Ovary (tissue), 7 donors: ENCODE measurements at regions not wholly inside any gene's neighbourhood (a gene's known extent, or its start where the extent isn't known, plus 50 kb on each side); places are given as distances from the start of the nearest gene placed in this dataset.

Experiments
- DNase-seq, 5 donors: peaks; one replicate each; pipeline ENCODE4 v3.0.0-alpha.2; 2019 to 2020
- H3K27ac ChIP-seq, 2 donors: fragments of 200-600 bp; one replicate each; pipeline versions ENCODE4 v1.5.1 to v1.8.0; 2019 to 2022
- H3K27me3 ChIP-seq: fragments of 200-600 bp; one replicate; pipeline ENCODE4 v1.8.0; 2022
- H3K36me3 ChIP-seq: fragments of 200-600 bp; sonication (generic); one replicate; pipeline ENCODE4 v1.5.1; 2019
- H3K4me1 ChIP-seq: one replicate; pipeline ENCODE4 v1.8.1; 2013; ENCODE audit warnings: mild to moderate bottlenecking, moderate library complexity; ENCODE audit not compliant: insufficient read depth
- H3K4me3 ChIP-seq: fragments of 200-600 bp; sonication (generic); one replicate; pipeline ENCODE4 v1.5.1; 2017
- H3K9me3 ChIP-seq, 2 donors: fragments of 200-600 bp in 1 of 2; sonication (generic) in 1 of 2; one replicate each; pipeline versions ENCODE4 v1.5.1 to v1.8.1; 2013 to 2019; ENCODE audit warnings: mild to moderate bottlenecking in 1 of 2, moderate library complexity in 1 of 2
- EP300 ChIP-seq: sonication (generic); formaldehyde crosslinking; IDR thresholded peaks from one replicate; pipeline ENCODE4 v1.6.1; 2017; ENCODE audit warnings: antibody characterized with exemption
- POLR2A ChIP-seq: fragments of 450-650 bp; IDR thresholded peaks from one replicate; pipeline ENCODE4 v1.6.1; 2017; ENCODE audit warnings: antibody characterized with exemption, mild to moderate bottlenecking, moderate library complexity
- WGBS, 3 donors: extraction: QIAGEN DNeasy Blood & Tissue Kit in 1 of 3; methylation state at CpG; one replicate each; pipeline versions ENCODE4 v1.1.5 to v1.1.7; 2013 to 2017; 5-methylcytosine and 5-hydroxymethylcytosine counted together
- intact Hi-C, 4 donors: fragments of 100-400 bp; cut with DNase I; formaldehyde crosslinking; loops; one replicate each; pipeline versions ENCODE4 v1.11.0 to v1.15.1; 2022 to 2023
- TF ChIP-seq, protein P1 (sequence below), 3 donors: fragments of 450-650 bp in 2 of 3; fragments of 200-600 bp in 1 of 3; IDR thresholded peaks; one replicate each; pipeline versions ENCODE4 v1.5.1 to v1.8.0; 2016 to 2022; ENCODE audit warnings: antibody characterized with exemption in 3 of 3, mild to moderate bottlenecking in 1 of 3
- donor health status: DM: no; HTN: no; CAD: no; lungs with moderate emphysema.
- donor health status: DM: no; HTN: no; CAD: no.
- donor health status: Bipolar disorder and iron deficiency.
- donor health status: DM: no; HTN: no; CAD: no.
- donor health status: DM: yes; HTN: yes; CAD: no.

DNA sequence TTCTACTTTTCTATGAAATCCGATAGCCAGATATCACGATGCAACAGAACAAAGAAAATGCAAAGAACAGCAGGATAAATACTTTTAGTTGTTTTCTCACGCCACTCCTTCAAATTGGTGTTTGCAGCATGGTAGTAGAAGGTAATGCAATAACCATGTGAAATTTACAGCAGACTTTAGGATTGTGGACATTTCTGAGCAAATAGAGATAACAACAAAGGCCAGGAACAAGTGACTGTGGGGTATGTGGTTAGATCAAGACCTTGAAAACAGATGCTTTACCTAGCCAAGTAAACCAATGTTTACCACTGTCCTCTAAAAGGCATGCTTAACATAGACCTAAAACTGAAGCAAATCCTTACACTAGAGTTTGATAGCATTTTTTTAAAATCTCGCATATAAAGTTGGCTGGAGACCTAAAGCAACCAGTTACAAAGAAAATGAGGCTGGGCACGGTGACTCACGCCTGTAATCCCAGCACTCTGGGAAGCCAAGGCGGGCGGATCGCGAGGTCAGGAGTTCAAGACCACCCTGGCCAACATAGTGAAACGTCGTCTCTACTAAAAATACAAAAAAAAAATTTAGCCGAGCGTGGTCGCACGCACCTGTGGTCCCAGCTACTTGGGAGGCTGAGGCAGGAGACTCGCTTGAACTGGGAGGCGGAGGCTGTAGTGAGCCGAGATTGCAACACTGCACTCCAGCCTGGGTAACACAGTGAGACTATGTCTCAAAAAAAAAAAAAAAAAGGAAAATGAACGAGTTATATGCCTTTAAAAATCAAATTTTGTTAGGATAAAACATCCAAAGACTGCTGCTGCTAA, 123.2 kb upstream of the FOXN3 start:
- no peaks in the 10 kb centered on the region for H3K27me3 ChIP-seq
- H3K9me3 ChIP-seq = no peaks in the 10 kb centered on the region
- WGBS, 3 donors = 52 to 70% (median 59%) methylated on average over 20 of the region's 20 CpGs
- TF ChIP-seq EP300 = no peak
- no peak for TF ChIP-seq POLR2A
- TF ChIP-seq, protein P1, sequence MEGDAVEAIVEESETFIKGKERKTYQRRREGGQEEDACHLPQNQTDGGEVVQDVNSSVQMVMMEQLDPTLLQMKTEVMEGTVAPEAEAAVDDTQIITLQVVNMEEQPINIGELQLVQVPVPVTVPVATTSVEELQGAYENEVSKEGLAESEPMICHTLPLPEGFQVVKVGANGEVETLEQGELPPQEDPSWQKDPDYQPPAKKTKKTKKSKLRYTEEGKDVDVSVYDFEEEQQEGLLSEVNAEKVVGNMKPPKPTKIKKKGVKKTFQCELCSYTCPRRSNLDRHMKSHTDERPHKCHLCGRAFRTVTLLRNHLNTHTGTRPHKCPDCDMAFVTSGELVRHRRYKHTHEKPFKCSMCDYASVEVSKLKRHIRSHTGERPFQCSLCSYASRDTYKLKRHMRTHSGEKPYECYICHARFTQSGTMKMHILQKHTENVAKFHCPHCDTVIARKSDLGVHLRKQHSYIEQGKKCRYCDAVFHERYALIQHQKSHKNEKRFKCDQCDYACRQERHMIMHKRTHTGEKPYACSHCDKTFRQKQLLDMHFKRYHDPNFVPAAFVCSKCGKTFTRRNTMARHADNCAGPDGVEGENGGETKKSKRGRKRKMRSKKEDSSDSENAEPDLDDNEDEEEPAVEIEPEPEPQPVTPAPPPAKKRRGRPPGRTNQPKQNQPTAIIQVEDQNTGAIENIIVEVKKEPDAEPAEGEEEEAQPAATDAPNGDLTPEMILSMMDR (IDR thresholded peaks at IDR 0.05) = no peak
- no peak for DNase-seq
- no peak overlapping the region for H3K4me3 ChIP-seq
- no peak overlapping the region for H3K27ac ChIP-seq
- H3K36me3 ChIP-seq = no peaks in the 10 kb centered on the region
- intact Hi-C loops = loop anchor here in 1 of 4 donors (10.0 kb wide), 1 partner anchor 115 kb away; no protein-coding TSS in a partner anchor
- H3K4me1 ChIP-seq = peaks cover 5% of the 10 kb centered on the region

DNA sequence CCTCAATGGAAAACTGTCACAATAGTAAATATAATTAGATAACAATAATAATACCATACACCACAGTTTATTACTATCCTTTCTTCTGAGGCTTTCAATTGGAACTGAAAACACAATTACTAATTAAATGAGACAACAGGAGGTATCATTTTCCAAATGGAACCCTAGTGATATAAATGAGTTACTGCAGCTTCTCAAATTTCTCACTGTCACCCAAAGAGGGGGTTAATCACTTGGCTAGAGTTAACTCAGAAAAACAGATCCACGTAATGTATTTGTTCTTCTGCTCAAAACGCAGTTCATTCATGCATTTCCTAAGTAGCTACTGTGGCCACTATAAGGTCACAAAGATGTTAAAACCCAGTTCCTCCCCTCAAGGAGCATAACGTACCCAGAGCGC, 120.9 kb upstream of the FOXN3 start:
- no peaks in the 10 kb centered on the region for H3K9me3 ChIP-seq
- no peaks in the 10 kb centered on the region for H3K27me3 ChIP-seq
- no peak overlapping the region for H3K27ac ChIP-seq
- whole genome bisulfite sequencing, 3 donors = 89 to 91% (median 89%) methylated on average over 4 of the region's 4 CpGs
- DNase-seq = no peak
- H3K4me3 ChIP-seq = no peak overlapping the region
- intact Hi-C loops = no loop called here
- no peaks in the 10 kb centered on the region for H3K36me3 ChIP-seq
- TF ChIP-seq EP300 (no peak), POLR2A (no peak)
- TF ChIP-seq, protein P1 (IDR thresholded peaks at IDR 0.05) = no peak
- peaks cover 5% of the 10 kb centered on the region for H3K4me1 ChIP-seq

- 18 to 26% (median 23%) methylated on average over 4 of the region's 4 CpGs for WGBS, 3 donors
- DNase-seq = no peak
- no peak overlapping the region for H3K27ac ChIP-seq
Measured at GRCh38 chr14:89534902-89535685, 118.1 kb upstream of the FOXN3 start.

GRCh38 chr14:89533766-89534165, 116.7 kb upstream of the FOXN3 start:
- Histone ChIP-seq H3K4me3 (no peak overlapping the region), H3K9me3 (peaks cover 0 to 3% of the 10 kb centered on the region in 2 donors), H3K4me1 (peaks cover 7% of the 10 kb centered on the region), H3K27ac (no peak overlapping the region), H3K27me3 (no peaks in the 10 kb centered on the region), H3K36me3 (no peaks in the 10 kb centered on the region)
- DNase-seq = no peak
- TF ChIP-seq, protein P1 (IDR thresholded peaks at IDR 0.05) = no peak
- no peak for TF ChIP-seq POLR2A
- TF ChIP-seq EP300 = no peak
- 91 to 97% (median 94%) methylated on average over 4 of the region's 4 CpGs for WGBS, 3 donors
- intact Hi-C loops = no loop called here

More at GRCh38 chr14:89534902-89535685, 118.1 kb upstream of the FOXN3 start:
- H3K9me3 ChIP-seq = peaks cover 0 to 3% of the 10 kb centered on the region in 2 donors
- no peak overlapping the region for H3K4me3 ChIP-seq
- H3K27me3 ChIP-seq = no peaks in the 10 kb centered on the region
- peaks cover 7% of the 10 kb centered on the region for H3K4me1 ChIP-seq
- no peak for TF ChIP-seq EP300
- TF ChIP-seq, protein P1 (IDR thresholded peaks at IDR 0.05) = no peak
- TF ChIP-seq POLR2A = no peak
- intact Hi-C loops = no loop called here
- no peaks in the 10 kb centered on the region for H3K36me3 ChIP-seq
